Renal cortex interstitium (tissue), 11 donors: ENCODE measurements at regions not wholly inside any gene's neighbourhood (a gene's known extent, or its start where the extent isn't known, plus 50 kb on each side); places are given as distances from the start of the nearest gene placed in this dataset.
"Not testable (repeated sequence)": the region's sequence is repeated elsewhere in the genome, so short reads cannot be mapped to it uniquely, and the experiment has no call there.

Source experiments
- DNase-seq, 11 donors: peaks; one replicate each; pipeline ENCODE4 v3.0.0-alpha.2; 2013; ENCODE audit warnings: low read depth in 9 of 11, low spot score in 4 of 11; ENCODE audit errors: extremely low read depth in 1 of 11

- DNase-seq: no peak
These were observed 111.7 kb upstream of the ALG10B start for GRCh38 chr12:38204831-38205230.

GRCh38 chr12:38222011-38222410 lies 94.6 kb upstream of the ALG10B start:
- no peak for DNase-seq

- not testable (repeated sequence) for DNase-seq
These were observed 78.2 kb upstream of the ALG10B start for GRCh38 chr12:38238328-38238727.

GRCh38 chr12:38253778-38254177 lies 62.8 kb upstream of the ALG10B start:
- DNase-seq: no peak

GRCh38 chr12:38258411-38258810 lies 58.2 kb upstream of the ALG10B start:
- DNase-seq: no peak
